GM23338 (cell line): ENCODE measurements at regions not wholly inside any gene's neighbourhood (a gene's known extent, or its start where the extent isn't known, plus 50 kb on each side); places are given as distances from the start of the nearest gene placed in this dataset.

Experiments
- ATAC-seq: fragments of 200-7000 bp; cut with Tn5 transposase; 3 replicates; pipeline ENCODE4 v1.9.1; 2020
- DNase-seq: peaks from one replicate; pipeline ENCODE4 v3.0.0-alpha.2; 2015; ENCODE audit warnings: low spot score
- H2AFZ ChIP-seq: fragments of 200-600 bp; sonication (generic); 2 replicates; pipeline ENCODE4 v1.8.0; 2016; ENCODE audit warnings: antibody characterized with exemption, mild to moderate bottlenecking, moderate library complexity
- H3F3A ChIP-seq: fragments of 200-600 bp; sonication (generic); replicated peaks from 2 replicates; pipeline ENCODE4 v1.8.0; 2017; ENCODE audit warnings: antibody characterized with exemption, mixed run types, low read depth
- H3K27ac ChIP-seq: fragments of 200-600 bp; sonication (generic); 2 replicates; pipeline ENCODE4 v1.6.1; 2016; ENCODE audit warnings: low read depth
- H3K27me3 ChIP-seq: fragments of 200-600 bp; sonication (generic); 2 replicates; pipeline ENCODE4 v1.8.0; 2016; ENCODE audit warnings: mild to moderate bottlenecking, mixed run types, moderate library complexity; ENCODE audit not compliant: insufficient read depth
- H3K36me3 ChIP-seq: fragments of 200-600 bp; sonication (generic); 2 replicates; pipeline ENCODE4 v1.8.0; 2016; ENCODE audit warnings: mild to moderate bottlenecking; ENCODE audit not compliant: insufficient read depth
- H3K4me1 ChIP-seq: fragments of 200-600 bp; sonication (generic); 2 replicates; pipeline ENCODE4 v1.8.0; 2016; ENCODE audit warnings: mild to moderate bottlenecking, moderate library complexity; ENCODE audit not compliant: insufficient read depth
- H3K4me2 ChIP-seq: fragments of 200-600 bp; sonication (generic); 2 replicates; pipeline ENCODE4 v1.7.1; 2017; ENCODE audit warnings: mixed run types
- H3K4me3 ChIP-seq: fragments of 200-600 bp; sonication (generic); 2 replicates; pipeline ENCODE4 v1.6.1; 2016; ENCODE audit warnings: mixed run types
- H3K79me2 ChIP-seq: fragments of 200-600 bp; sonication (generic); replicated peaks from 2 replicates; pipeline ENCODE4 v1.8.0; 2017; ENCODE audit warnings: mild to moderate bottlenecking; ENCODE audit not compliant: insufficient read depth
- H3K9me2 ChIP-seq: fragments of 200-600 bp; sonication (generic); 2 replicates; pipeline ENCODE4 v1.8.0; 2017; ENCODE audit not compliant: insufficient read depth
- H4K20me1 ChIP-seq: fragments of 200-600 bp; sonication (generic); replicated peaks from 2 replicates; pipeline ENCODE4 v1.8.0; 2017; ENCODE audit warnings: mild to moderate bottlenecking; ENCODE audit not compliant: insufficient read depth
- H3K27ac Mint-ChIP-seq: 2 replicates; pipeline ENCODE4 v1.8.0; 2020; ENCODE audit warnings: inconsistent platforms, mild to moderate bottlenecking, moderate library complexity, mixed read lengths
- H3K27me3 Mint-ChIP-seq: 3 replicates; pipeline ENCODE4 v1.8.0; 2022; ENCODE audit warnings: low read depth, mild to moderate bottlenecking, moderate library complexity, mixed read lengths, inconsistent platforms; ENCODE audit not compliant: insufficient read depth, poor library complexity
- H3K36me3 Mint-ChIP-seq: 3 replicates; pipeline ENCODE4 v1.8.0; 2021; ENCODE audit warnings: low read depth, mild to moderate bottlenecking, inconsistent platforms, moderate library complexity, mixed read lengths
- H3K4me1 Mint-ChIP-seq: 3 replicates; pipeline ENCODE4 v1.8.0; 2020; ENCODE audit warnings: mild to moderate bottlenecking, inconsistent platforms, mixed read lengths
- H3K4me3 Mint-ChIP-seq: 3 replicates; pipeline ENCODE4 v1.8.0; 2021; ENCODE audit warnings: moderate library complexity, mild to moderate bottlenecking, inconsistent platforms, mixed read lengths
- H3K9me3 Mint-ChIP-seq: 3 replicates; pipeline ENCODE4 v1.8.0; 2020; ENCODE audit warnings: moderate library complexity, mild to moderate bottlenecking, inconsistent platforms, mixed read lengths
- CREB1 ChIP-seq: fragments of 250-450 bp; sonication (Bioruptor Pico); IDR thresholded peaks from 2 replicates; pipeline ENCODE4 v1.5.0; 2020; ENCODE audit warnings: low read depth, mild to moderate bottlenecking, moderate library complexity
- CTCF ChIP-seq, 2 experiments: fragments of 200-600 bp in 1 of 2; sonication (generic) in 1 of 2; conservative IDR thresholded peaks; 2 replicates each; pipeline versions ENCODE4 v1.5.1 to v1.6.1; 2016 to 2017; ENCODE audit warnings: antibody characterized with exemption in 2 of 2, low read depth in 2 of 2, mild to moderate bottlenecking in 2 of 2, moderate library complexity in 1 of 2
- ETS1 ChIP-seq: IDR thresholded peaks from 2 replicates; pipeline ENCODE4 v1.6.1; 2016; ENCODE audit warnings: antibody characterized with exemption
- EZH2 ChIP-seq: fragments of 200-600 bp; sonication (generic); IDR thresholded peaks from one replicate; pipeline ENCODE4 v1.8.0; 2017; ENCODE audit warnings: antibody characterized with exemption, mild to moderate bottlenecking, low read depth; ENCODE audit not compliant: unreplicated experiment
- JUNB ChIP-seq: IDR thresholded peaks from one replicate; pipeline ENCODE4 v1.6.1; 2016; ENCODE audit warnings: antibody characterized with exemption; ENCODE audit not compliant: unreplicated experiment
- POLR2AphosphoS5 ChIP-seq: IDR thresholded peaks from 2 replicates; pipeline ENCODE4 v1.6.1; 2016; ENCODE audit warnings: antibody characterized with exemption, low read depth
- STAT1 ChIP-seq: IDR thresholded peaks from one replicate; pipeline ENCODE4 v1.6.1; 2016; ENCODE audit warnings: antibody characterized with exemption; ENCODE audit not compliant: unreplicated experiment
- ZNF114 ChIP-seq: fragments of 250-450 bp; sonication (Bioruptor Pico); IDR thresholded peaks from 2 replicates; pipeline ENCODE4 v1.5.0; 2020; ENCODE audit warnings: mild to moderate bottlenecking, moderate library complexity
- ZNF462 ChIP-seq: fragments of 250-450 bp; sonication (Bioruptor Pico); IDR thresholded peaks from 2 replicates; pipeline ENCODE4 v1.5.0; 2020; ENCODE audit warnings: mild to moderate bottlenecking, moderate library complexity
- TF ChIP-seq, protein P1 (sequence below): IDR thresholded peaks from one replicate; pipeline ENCODE4 v1.6.1; 2018; ENCODE audit warnings: antibody characterized with exemption; ENCODE audit not compliant: unreplicated experiment

GRCh38 chr7:131932271-131932670 is 375.8 kb upstream of the PODXL start:
- Histone ChIP-seq H3F3A (no peaks in the 10 kb centered on the region), H2AFZ (no peak overlapping the region), H3K9me2 (0 out of 2 replicates have a peak, but pooled peaks cover 2% of the 10 kb centered on the region), H3K27me3 (no peaks in the 10 kb centered on the region), H3K36me3 (no peaks in the 10 kb centered on the region), H4K20me1 (no peaks in the 10 kb centered on the region), H3K79me2 (no peaks in the 10 kb centered on the region), H3K4me2 (no peak overlapping the region), H3K4me1 (no peaks in the 10 kb centered on the region), H3K4me3 (no peak overlapping the region), H3K27ac (no peak overlapping the region)
- H3K4me1 Mint-ChIP-seq = no peaks in the 10 kb centered on the region
- no peaks in the 10 kb centered on the region for H3K36me3 Mint-ChIP-seq
- ATAC-seq (no peak), DNase-seq (no peak)
- H3K27ac Mint-ChIP-seq = no peak overlapping the region
- TF ChIP-seq CTCF (conservative IDR thresholded peaks at IDR 0.05; ENCODE audit: low read depth in 2 of 2) (peak; percentile 21 to 45; a peak in 3 of 4 replicates), EZH2 (no peak)
- H3K4me3 Mint-ChIP-seq = no peak overlapping the region
- no peaks in the 10 kb centered on the region for H3K9me3 Mint-ChIP-seq
- peaks cover 8% of the 10 kb centered on the region for H3K27me3 Mint-ChIP-seq

GRCh38 chr7:131931370-131931769 is 374.9 kb upstream of the PODXL start:
- Histone ChIP-seq H3F3A (no peaks in the 10 kb centered on the region), H3K79me2 (no peaks in the 10 kb centered on the region), H3K4me2 (no peak overlapping the region), H3K36me3 (no peaks in the 10 kb centered on the region), H3K27ac (no peak overlapping the region), H4K20me1 (no peaks in the 10 kb centered on the region), H3K4me3 (no peak overlapping the region), H3K27me3 (no peaks in the 10 kb centered on the region), H3K4me1 (no peaks in the 10 kb centered on the region), H2AFZ (no peak overlapping the region), H3K9me2 (0 out of 2 replicates have a peak, but pooled peaks cover 2% of the 10 kb centered on the region)
- no peaks in the 10 kb centered on the region for H3K36me3 Mint-ChIP-seq
- H3K4me1 Mint-ChIP-seq = no peaks in the 10 kb centered on the region
- DNase-seq (no peak), ATAC-seq (no peak)
- H3K4me3 Mint-ChIP-seq = no peak overlapping the region
- H3K27me3 Mint-ChIP-seq = peaks cover 8% of the 10 kb centered on the region
- no peak overlapping the region for H3K27ac Mint-ChIP-seq
- no peaks in the 10 kb centered on the region for H3K9me3 Mint-ChIP-seq
- TF ChIP-seq ETS1 = no peak
- TF ChIP-seq JUNB = no peak
- TF ChIP-seq POLR2AphosphoS5 = no peak
- TF ChIP-seq STAT1 = no peak
- no peak for TF ChIP-seq EZH2
- TF ChIP-seq ZNF462 (CRISPR knock-in tag) = no peak
- TF ChIP-seq, protein P1, sequence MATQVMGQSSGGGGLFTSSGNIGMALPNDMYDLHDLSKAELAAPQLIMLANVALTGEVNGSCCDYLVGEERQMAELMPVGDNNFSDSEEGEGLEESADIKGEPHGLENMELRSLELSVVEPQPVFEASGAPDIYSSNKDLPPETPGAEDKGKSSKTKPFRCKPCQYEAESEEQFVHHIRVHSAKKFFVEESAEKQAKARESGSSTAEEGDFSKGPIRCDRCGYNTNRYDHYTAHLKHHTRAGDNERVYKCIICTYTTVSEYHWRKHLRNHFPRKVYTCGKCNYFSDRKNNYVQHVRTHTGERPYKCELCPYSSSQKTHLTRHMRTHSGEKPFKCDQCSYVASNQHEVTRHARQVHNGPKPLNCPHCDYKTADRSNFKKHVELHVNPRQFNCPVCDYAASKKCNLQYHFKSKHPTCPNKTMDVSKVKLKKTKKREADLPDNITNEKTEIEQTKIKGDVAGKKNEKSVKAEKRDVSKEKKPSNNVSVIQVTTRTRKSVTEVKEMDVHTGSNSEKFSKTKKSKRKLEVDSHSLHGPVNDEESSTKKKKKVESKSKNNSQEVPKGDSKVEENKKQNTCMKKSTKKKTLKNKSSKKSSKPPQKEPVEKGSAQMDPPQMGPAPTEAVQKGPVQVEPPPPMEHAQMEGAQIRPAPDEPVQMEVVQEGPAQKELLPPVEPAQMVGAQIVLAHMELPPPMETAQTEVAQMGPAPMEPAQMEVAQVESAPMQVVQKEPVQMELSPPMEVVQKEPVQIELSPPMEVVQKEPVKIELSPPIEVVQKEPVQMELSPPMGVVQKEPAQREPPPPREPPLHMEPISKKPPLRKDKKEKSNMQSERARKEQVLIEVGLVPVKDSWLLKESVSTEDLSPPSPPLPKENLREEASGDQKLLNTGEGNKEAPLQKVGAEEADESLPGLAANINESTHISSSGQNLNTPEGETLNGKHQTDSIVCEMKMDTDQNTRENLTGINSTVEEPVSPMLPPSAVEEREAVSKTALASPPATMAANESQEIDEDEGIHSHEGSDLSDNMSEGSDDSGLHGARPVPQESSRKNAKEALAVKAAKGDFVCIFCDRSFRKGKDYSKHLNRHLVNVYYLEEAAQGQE = no peak
- TF ChIP-seq CREB1 (CRISPR knock-in tag) = no peak
- no peak for TF ChIP-seq ZNF114 (CRISPR knock-in tag)
